GM12865 (cell line): ENCODE measurements at regions not wholly inside any gene's neighbourhood (a gene's known extent, or its start where the extent isn't known, plus 50 kb on each side); places are given as distances from the start of the nearest gene placed in this dataset.
A peak's percentile ranks its signal among the peaks of the same experiment; 100 is the strongest.
"Not testable (repeated sequence)": the region's sequence is repeated elsewhere in the genome, so short reads cannot be mapped to it uniquely, and the experiment has no call there.

ENCODE experiments used
- DNase-seq: peaks from one replicate; pipeline ENCODE4 v3.0.0; 2010; ENCODE audit warnings: low read depth
- H3K4me3 ChIP-seq: 2 replicates; pipeline ENCODE4 v1.5.1; 2011; ENCODE audit warnings: mild to moderate bottlenecking, low read depth, low read length, control low read depth
- TF ChIP-seq, protein P1 (sequence below): IDR thresholded peaks from 2 replicates; pipeline ENCODE4 v1.5.1; 2011; ENCODE audit warnings: low read length, control low read depth, low read depth, inconsistent platforms; ENCODE audit not compliant: insufficient read depth; ENCODE audit errors: missing control alignments

DNA sequence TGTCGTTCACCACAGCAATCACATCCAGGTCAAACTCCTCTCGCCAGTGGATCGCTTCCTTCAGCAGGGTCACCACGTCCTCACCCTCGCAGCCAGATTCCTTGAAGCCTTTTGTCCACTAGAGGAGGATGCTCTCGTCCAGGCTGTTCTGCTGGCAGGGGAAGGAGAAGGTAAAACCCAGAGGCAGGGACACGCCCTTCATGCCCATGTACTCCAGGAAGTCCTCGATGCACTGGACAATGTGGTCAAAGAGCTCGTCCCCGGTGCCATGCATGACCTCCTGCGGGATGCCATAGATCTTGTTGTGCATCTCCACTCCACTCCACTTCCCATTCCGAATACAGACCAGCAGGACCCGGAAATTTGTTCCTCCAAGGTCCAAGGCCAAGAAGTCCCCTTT lies 152.4 kb downstream of the TENT5D start:
- DNase-seq, result no peak
- H3K4me3 ChIP-seq, result no peak overlapping the region

DNA sequence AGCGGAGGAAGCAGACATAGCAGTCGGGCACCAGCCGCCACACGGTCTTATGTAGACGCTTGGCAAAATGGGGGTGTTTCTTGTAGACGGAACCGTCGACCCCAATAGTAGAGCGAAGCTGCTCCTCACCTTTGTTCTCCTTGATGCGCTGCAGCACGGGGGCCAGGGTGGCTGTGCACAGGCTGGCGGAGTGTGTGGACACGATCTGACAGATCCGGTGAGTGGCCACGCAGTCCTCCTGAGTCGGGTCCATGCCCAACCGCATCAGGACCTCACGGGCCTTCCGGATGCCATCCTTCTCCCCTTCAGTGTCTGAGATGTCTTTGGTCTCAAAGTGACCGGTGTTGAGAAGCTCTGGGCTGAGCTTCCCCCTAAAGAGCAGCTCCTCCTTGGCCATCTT lies 153.0 kb downstream of the TENT5D start:
- TF ChIP-seq, protein P1, sequence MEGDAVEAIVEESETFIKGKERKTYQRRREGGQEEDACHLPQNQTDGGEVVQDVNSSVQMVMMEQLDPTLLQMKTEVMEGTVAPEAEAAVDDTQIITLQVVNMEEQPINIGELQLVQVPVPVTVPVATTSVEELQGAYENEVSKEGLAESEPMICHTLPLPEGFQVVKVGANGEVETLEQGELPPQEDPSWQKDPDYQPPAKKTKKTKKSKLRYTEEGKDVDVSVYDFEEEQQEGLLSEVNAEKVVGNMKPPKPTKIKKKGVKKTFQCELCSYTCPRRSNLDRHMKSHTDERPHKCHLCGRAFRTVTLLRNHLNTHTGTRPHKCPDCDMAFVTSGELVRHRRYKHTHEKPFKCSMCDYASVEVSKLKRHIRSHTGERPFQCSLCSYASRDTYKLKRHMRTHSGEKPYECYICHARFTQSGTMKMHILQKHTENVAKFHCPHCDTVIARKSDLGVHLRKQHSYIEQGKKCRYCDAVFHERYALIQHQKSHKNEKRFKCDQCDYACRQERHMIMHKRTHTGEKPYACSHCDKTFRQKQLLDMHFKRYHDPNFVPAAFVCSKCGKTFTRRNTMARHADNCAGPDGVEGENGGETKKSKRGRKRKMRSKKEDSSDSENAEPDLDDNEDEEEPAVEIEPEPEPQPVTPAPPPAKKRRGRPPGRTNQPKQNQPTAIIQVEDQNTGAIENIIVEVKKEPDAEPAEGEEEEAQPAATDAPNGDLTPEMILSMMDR, result no peak
- no peak for DNase-seq
- no peak overlapping the region for H3K4me3 ChIP-seq

More for the DNA sequence above, 152.4 kb downstream of the TENT5D start:
- TF ChIP-seq, protein P1, result no peak

DNA sequence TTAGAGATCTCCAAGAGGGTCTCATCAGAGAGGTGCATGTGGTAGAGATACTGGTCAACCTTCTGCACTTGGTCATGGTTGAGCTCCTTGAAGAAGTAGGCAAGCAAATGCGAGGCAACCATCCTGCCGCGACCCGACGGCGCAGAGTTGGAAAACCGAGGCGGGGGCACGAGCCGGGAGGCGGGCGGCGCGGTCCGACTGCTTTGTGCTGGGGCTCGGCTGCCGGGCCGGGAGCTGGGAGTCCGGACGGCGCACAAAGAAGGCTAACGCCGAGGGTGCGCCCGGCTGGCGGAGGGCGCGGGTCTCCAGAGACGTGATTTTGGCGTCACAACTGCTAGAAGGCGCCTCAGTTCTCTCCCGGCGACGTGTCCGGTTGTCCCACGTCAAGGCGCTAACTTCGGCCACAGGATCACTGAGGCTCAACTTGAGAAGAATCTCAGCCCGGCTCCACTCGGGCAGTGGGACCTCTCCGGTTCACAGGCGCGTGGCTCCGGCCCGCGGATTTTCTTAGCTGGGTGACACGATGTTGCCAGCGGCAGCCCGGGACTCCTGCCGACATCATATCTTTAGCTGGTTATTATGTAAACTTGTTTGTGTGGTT lies 154.3 kb downstream of the TENT5D start:
- not testable (repeated sequence) for H3K4me3 ChIP-seq, DNase-seq

DNA sequence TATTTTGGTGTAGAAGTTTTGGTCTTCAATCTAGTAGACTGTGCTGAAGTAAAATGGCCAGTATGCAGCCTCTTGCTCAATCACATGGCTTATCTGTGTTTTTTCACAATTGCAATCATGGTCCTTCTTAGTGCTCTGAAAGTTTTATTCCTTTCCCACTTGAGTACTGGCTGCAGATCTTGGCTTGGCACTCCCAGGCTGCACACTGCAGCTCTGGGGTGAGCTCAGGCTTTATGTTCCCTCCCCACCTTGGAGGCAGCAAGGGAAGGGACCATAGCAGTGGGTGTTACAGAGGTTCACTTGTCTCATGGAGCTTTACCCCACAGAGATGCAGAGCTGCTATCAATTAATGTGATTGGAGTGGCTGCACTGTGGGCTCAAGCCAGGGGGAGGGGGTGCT lies 156.0 kb downstream of the TENT5D start:
- no peak overlapping the region for H3K4me3 ChIP-seq
- no peak for DNase-seq
- TF ChIP-seq, protein P1, result no peak

DNA sequence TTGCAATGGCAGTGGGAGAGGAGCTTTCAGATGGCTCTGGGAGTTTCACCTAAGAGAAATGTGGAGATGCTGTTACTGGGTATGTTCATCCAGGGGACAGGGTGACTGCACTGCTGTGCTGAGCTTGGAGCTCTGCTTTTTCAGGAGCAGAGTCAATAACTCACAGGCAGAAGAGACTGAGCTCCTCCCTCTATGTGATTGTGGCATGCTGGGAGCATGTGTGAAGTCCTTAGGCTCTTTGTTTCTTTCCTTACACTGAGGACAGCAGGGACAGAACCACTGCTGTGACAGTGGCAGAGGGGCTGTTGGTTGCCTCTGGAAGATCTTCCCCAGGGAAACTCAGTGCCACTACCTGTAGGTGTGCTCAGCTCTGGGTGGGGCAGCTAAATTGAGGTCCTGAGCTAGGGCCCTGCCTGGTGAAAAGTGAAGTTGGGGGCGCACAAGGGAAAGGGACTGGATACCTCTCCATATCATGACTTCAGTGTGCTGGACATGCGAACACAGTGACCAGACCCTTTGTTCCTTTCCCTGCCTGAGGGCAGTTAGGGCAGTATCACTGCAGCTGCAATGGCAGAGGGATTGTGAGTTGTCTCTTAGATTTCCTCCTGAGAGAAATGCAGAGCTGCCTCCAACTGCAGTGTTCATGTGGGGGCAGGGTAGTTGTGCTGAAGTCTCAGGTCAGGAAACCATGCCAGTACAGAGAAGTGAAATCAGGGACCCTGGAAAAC lies 156.7 kb downstream of the TENT5D start:
- TF ChIP-seq, protein P1, result no peak
- DNase-seq, result no peak
- H3K4me3 ChIP-seq, result no peak overlapping the region

- no peak overlapping the region for H3K4me3 ChIP-seq
- TF ChIP-seq, protein P1, result peak; percentile 31
- peak; percentile 17 for DNase-seq
These were observed 158.4 kb downstream of the TENT5D start for GRCh38 chrX:80578517-80579105.

- H3K4me3 ChIP-seq, DNase-seq: not testable (repeated sequence)
These were observed 170.7 kb downstream of the TENT5D start for GRCh38 chrX:80590992-80591391.
